Stomach smooth muscle (tissue), 2 donors: ENCODE measurements at regions not wholly inside any gene's neighbourhood (a gene's known extent, or its start where the extent isn't known, plus 50 kb on each side); places are given as distances from the start of the nearest gene placed in this dataset.

Experiments used
- H3K27ac ChIP-seq: one replicate; pipeline ENCODE4 v1.7.0; 2013; ENCODE audit warnings: mild to moderate bottlenecking, low read length, inconsistent platforms
- H3K27me3 ChIP-seq, 2 donors: one replicate each; pipeline ENCODE4 v1.7.0; 2013; ENCODE audit warnings: low read length in 2 of 2; ENCODE audit not compliant: insufficient read depth in 2 of 2, control insufficient read depth in 1 of 2
- H3K36me3 ChIP-seq, 2 donors: one replicate each; pipeline ENCODE4 v1.7.0; 2013; ENCODE audit warnings: low read length in 2 of 2; ENCODE audit not compliant: control insufficient read depth in 2 of 2, insufficient read depth in 2 of 2
- H3K4me1 ChIP-seq: one replicate; pipeline ENCODE4 v1.7.0; 2013; ENCODE audit warnings: low read length; ENCODE audit not compliant: control insufficient read depth, insufficient read depth
- H3K4me3 ChIP-seq, 2 donors: one replicate each; pipeline ENCODE4 v1.7.0; 2013; ENCODE audit warnings: low read length in 2 of 2
- H3K9ac ChIP-seq, 2 donors: one replicate each; pipeline ENCODE4 v1.7.0; 2013; ENCODE audit warnings: low read length in 2 of 2, mild to moderate bottlenecking in 1 of 2
- H3K9me3 ChIP-seq, 2 donors: one replicate each; pipeline ENCODE4 v1.7.0; 2013; ENCODE audit warnings: low read length in 2 of 2; ENCODE audit not compliant: control insufficient read depth in 2 of 2
- donor health status: healthy.
- donor health status: Pancreatic carcinoma.

GRCh38 chr14:99062772-99063418 is 209.1 kb downstream of the BCL11B start:
- no peak overlapping the region for H3K9ac ChIP-seq
- H3K9me3 ChIP-seq: peaks cover 0 to 4% of the 10 kb centered on the region in 2 donors
- no peaks in the 10 kb centered on the region for H3K4me1 ChIP-seq
- H3K27me3 ChIP-seq: peaks cover 0 to 5% of the 10 kb centered on the region in 2 donors
- H3K4me3 ChIP-seq: no peak overlapping the region
- H3K27ac ChIP-seq: no peak overlapping the region
- no peaks in the 10 kb centered on the region for H3K36me3 ChIP-seq

GRCh38 chr14:99063620-99064225 is 208.3 kb downstream of the BCL11B start:
- peaks cover 0 to 5% of the 10 kb centered on the region in 2 donors for H3K27me3 ChIP-seq
- no peaks in the 10 kb centered on the region for H3K36me3 ChIP-seq
- no peak overlapping the region for H3K27ac ChIP-seq
- H3K9me3 ChIP-seq: peaks cover 0 to 4% of the 10 kb centered on the region in 2 donors
- no peak overlapping the region for H3K9ac ChIP-seq
- H3K4me1 ChIP-seq: no peaks in the 10 kb centered on the region
- no peak overlapping the region for H3K4me3 ChIP-seq

GRCh38 chr14:99064262-99064954 is 207.6 kb downstream of the BCL11B start:
- Histone ChIP-seq H3K4me3 (no peak overlapping the region), H3K27ac (no peak overlapping the region), H3K4me1 (no peaks in the 10 kb centered on the region), H3K9me3 (peaks cover 4 to 6% of the 10 kb centered on the region in 2 donors), H3K9ac (no peak overlapping the region), H3K27me3 (peaks cover 0 to 5% of the 10 kb centered on the region in 2 donors), H3K36me3 (no peaks in the 10 kb centered on the region)

GRCh38 chr14:99065551-99065950 is 206.4 kb downstream of the BCL11B start:
- Histone ChIP-seq H3K27ac (no peak overlapping the region), H3K4me3 (no peak overlapping the region), H3K9me3 (peaks cover 6 to 13% of the 10 kb centered on the region in 2 donors), H3K9ac (no peak overlapping the region), H3K27me3 (peaks cover 0 to 5% of the 10 kb centered on the region in 2 donors), H3K4me1 (no peaks in the 10 kb centered on the region), H3K36me3 (no peaks in the 10 kb centered on the region)

- no peak overlapping the region for H3K4me3 ChIP-seq
Measured at GRCh38 chr14:99066378-99066777, 205.6 kb downstream of the BCL11B start.

GRCh38 chr14:99067141-99067920 is 204.7 kb downstream of the BCL11B start:
- H3K9ac ChIP-seq: no peak overlapping the region
- H3K9me3 ChIP-seq: peaks cover 15 to 21% of the 10 kb centered on the region in 2 donors
- no peak overlapping the region for H3K4me3 ChIP-seq
- no peak overlapping the region for H3K27ac ChIP-seq
- peaks cover 0 to 3% of the 10 kb centered on the region in 2 donors for H3K27me3 ChIP-seq
- no peaks in the 10 kb centered on the region for H3K4me1 ChIP-seq
- H3K36me3 ChIP-seq: no peaks in the 10 kb centered on the region

More at GRCh38 chr14:99066378-99066777, 205.6 kb downstream of the BCL11B start:
- H3K27me3 ChIP-seq: peaks cover 0 to 5% of the 10 kb centered on the region in 2 donors
- no peak overlapping the region for H3K27ac ChIP-seq
- H3K36me3 ChIP-seq: no peaks in the 10 kb centered on the region
- no peaks in the 10 kb centered on the region for H3K4me1 ChIP-seq
- H3K9me3 ChIP-seq: peaks cover 12 to 20% of the 10 kb centered on the region in 2 donors
- no peak overlapping the region for H3K9ac ChIP-seq

GRCh38 chr14:99067927-99068326 is 204.1 kb downstream of the BCL11B start:
- no peak overlapping the region for H3K9ac ChIP-seq
- H3K27ac ChIP-seq: no peak overlapping the region
- peaks cover 15 to 21% of the 10 kb centered on the region in 2 donors for H3K9me3 ChIP-seq
- H3K27me3 ChIP-seq: peaks cover 0 to 2% of the 10 kb centered on the region in 2 donors
- H3K4me3 ChIP-seq: no peak overlapping the region
- H3K36me3 ChIP-seq: no peaks in the 10 kb centered on the region
- no peaks in the 10 kb centered on the region for H3K4me1 ChIP-seq

- Histone ChIP-seq H3K27ac (no peak overlapping the region), H3K4me3 (no peak overlapping the region), H3K9me3 (peaks cover 15 to 21% of the 10 kb centered on the region in 2 donors), H3K9ac (no peak overlapping the region), H3K4me1 (no peaks in the 10 kb centered on the region), H3K27me3 (peaks cover 0 to 2% of the 10 kb centered on the region in 2 donors), H3K36me3 (no peaks in the 10 kb centered on the region)
Measured at GRCh38 chr14:99069946-99070345, 202.1 kb downstream of the BCL11B start.

GRCh38 chr14:99072433-99072832 is 199.6 kb downstream of the BCL11B start:
- H3K9ac ChIP-seq: no peak overlapping the region
- no peaks in the 10 kb centered on the region for H3K27me3 ChIP-seq
- H3K4me3 ChIP-seq: no peak overlapping the region
- H3K4me1 ChIP-seq: no peaks in the 10 kb centered on the region
- no peaks in the 10 kb centered on the region for H3K36me3 ChIP-seq
- peaks cover 15 to 17% of the 10 kb centered on the region in 2 donors for H3K9me3 ChIP-seq
- H3K27ac ChIP-seq: no peak overlapping the region

GRCh38 chr14:99072956-99073355 is 199.0 kb downstream of the BCL11B start:
- H3K27ac ChIP-seq: no peak overlapping the region
- H3K36me3 ChIP-seq: no peaks in the 10 kb centered on the region
- no peak overlapping the region for H3K9ac ChIP-seq
- peaks cover 15 to 17% of the 10 kb centered on the region in 2 donors for H3K9me3 ChIP-seq
- H3K4me1 ChIP-seq: no peaks in the 10 kb centered on the region
- no peak overlapping the region for H3K4me3 ChIP-seq
- H3K27me3 ChIP-seq: no peaks in the 10 kb centered on the region
